ENCODE measurements at regions not wholly inside any gene's neighbourhood (a gene's known extent, or its start where the extent isn't known, plus 50 kb on each side); places are given as distances from the start of the nearest gene placed in this dataset.

GRCh38 chr13:44181931-44182330 lies 191.7 kb upstream of the SERP2 start:
- H3K9ac ChIP-seq (ENCODE audit: low read depth in 2 of 2, low read length in 2 of 2): no peak overlapping the region

GRCh38 chr13:44184740-44185139 lies 188.9 kb upstream of the SERP2 start:
- H3K36me3 ChIP-seq: no peaks in the 10 kb centered on the region
- intact Hi-C loops (cut with DNase I): no loop called here
- no peak overlapping the region for H3K9ac ChIP-seq (ENCODE audit: low read depth in 2 of 2, low read length in 2 of 2)
- no peak for DNase-seq
- H3K4me3 ChIP-seq: no peak overlapping the region
- H3K27ac ChIP-seq: no peak overlapping the region
- no peaks in the 10 kb centered on the region for H3K9me3 ChIP-seq
- H3K27me3 ChIP-seq: no peaks in the 10 kb centered on the region
- H3K4me1 ChIP-seq: no peaks in the 10 kb centered on the region
- no peak for TF ChIP-seq CTCF (IDR thresholded peaks at IDR 0.05)

More at GRCh38 chr13:44181931-44182330, 191.7 kb upstream of the SERP2 start:
- no peak overlapping the region for H3K4me3 ChIP-seq
- H3K27me3 ChIP-seq: no peaks in the 10 kb centered on the region
- TF ChIP-seq CTCF (IDR thresholded peaks at IDR 0.05): no peak
- intact Hi-C loops (cut with DNase I): no loop called here
- no peaks in the 10 kb centered on the region for H3K36me3 ChIP-seq
- H3K27ac ChIP-seq: no peak overlapping the region
- no peak for DNase-seq
- H3K4me1 ChIP-seq: no peaks in the 10 kb centered on the region
- no peaks in the 10 kb centered on the region for H3K9me3 ChIP-seq

- intact Hi-C loops (cut with DNase I): no loop called here
- no peak for TF ChIP-seq CTCF (IDR thresholded peaks at IDR 0.05)
- no peak overlapping the region for H3K9ac ChIP-seq (ENCODE audit: low read depth in 2 of 2, low read length in 2 of 2)
Observed at GRCh38 chr13:44188257-44188656, 185.4 kb upstream of the SERP2 start.

DNA sequence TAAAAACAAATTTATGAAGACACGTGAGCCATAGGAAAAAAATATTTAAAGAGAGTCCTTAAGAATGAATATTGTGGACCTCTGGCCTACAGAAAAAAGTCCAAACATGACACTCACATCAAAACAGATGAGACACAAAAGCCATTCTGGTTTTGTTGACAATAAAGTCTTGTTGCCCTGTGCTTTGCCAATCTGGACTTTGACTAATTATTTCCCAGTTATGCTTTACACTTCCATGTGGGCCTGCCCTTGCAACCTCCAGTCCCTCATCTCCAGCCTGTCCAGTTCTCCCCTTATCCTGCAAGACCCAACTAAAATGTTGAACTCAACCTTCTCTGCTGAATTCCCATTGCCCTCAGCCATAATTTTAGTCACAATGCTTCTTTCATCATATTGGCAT lies 184.5 kb upstream of the SERP2 start:
- no peaks in the 10 kb centered on the region for H3K9me3 ChIP-seq
- H3K9ac ChIP-seq (ENCODE audit: low read depth in 2 of 2, low read length in 2 of 2): no peak overlapping the region
- H3K36me3 ChIP-seq: no peaks in the 10 kb centered on the region
- TF ChIP-seq CTCF (IDR thresholded peaks at IDR 0.05): no peak
- no peaks in the 10 kb centered on the region for H3K4me1 ChIP-seq
- intact Hi-C loops (cut with DNase I): no loop called here
- no peak overlapping the region for H3K27ac ChIP-seq
- no peaks in the 10 kb centered on the region for H3K27me3 ChIP-seq
- no peak overlapping the region for H3K4me3 ChIP-seq
- no peak for DNase-seq

More at GRCh38 chr13:44188257-44188656, 185.4 kb upstream of the SERP2 start:
- Histone ChIP-seq H3K36me3 (no peaks in the 10 kb centered on the region), H3K27ac (no peak overlapping the region), H3K4me3 (no peak overlapping the region), H3K4me1 (no peaks in the 10 kb centered on the region), H3K9me3 (no peaks in the 10 kb centered on the region), H3K27me3 (no peaks in the 10 kb centered on the region)
- DNase-seq: no peak

DNA sequence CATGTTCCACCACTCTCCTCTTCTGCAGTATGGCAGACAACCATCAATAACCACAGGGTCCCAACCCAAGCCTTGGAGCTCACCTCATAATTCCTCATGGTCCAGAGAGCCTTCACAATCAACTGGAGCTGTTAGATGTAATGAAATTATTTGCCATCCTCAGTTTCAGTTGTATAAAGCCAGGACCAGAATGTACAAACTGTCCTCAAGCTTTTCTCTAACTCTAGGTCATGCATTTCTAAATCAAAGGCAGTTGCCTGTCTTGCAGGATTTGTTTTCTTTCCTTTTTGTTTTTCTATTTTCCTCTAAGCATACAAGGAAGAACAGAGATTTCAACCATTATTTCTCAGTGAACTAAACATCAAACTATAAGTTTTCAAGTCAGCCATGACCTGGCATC lies 182.5 kb upstream of the SERP2 start:
- DNase-seq: no peak
- Histone ChIP-seq H3K9me3 (no peaks in the 10 kb centered on the region), H3K9ac (ENCODE audit: low read depth in 2 of 2, low read length in 2 of 2) (no peak overlapping the region), H3K36me3 (no peaks in the 10 kb centered on the region), H3K4me3 (no peak overlapping the region), H3K27ac (no peak overlapping the region), H3K4me1 (no peaks in the 10 kb centered on the region), H3K27me3 (no peaks in the 10 kb centered on the region)
- no peak for TF ChIP-seq CTCF (IDR thresholded peaks at IDR 0.05)
- intact Hi-C loops (cut with DNase I): no loop called here
